Chondrocyte (in vitro differentiated cells): ENCODE measurements at regions not wholly inside any gene's neighbourhood (a gene's known extent, or its start where the extent isn't known, plus 50 kb on each side); places are given as distances from the start of the nearest gene placed in this dataset.
A peak's percentile ranks its signal among the peaks of the same experiment; 100 is the strongest.

Experiments
- DNase-seq: peaks from one replicate; pipeline ENCODE4 v3.0.0; 2021; ENCODE audit warnings: mixed read lengths, low spot score
- H3K27ac Mint-ChIP-seq: one replicate; pipeline ENCODE4 v1.8.0; 2021; ENCODE audit warnings: mild to moderate bottlenecking, moderate library complexity, mixed read lengths; ENCODE audit not compliant: unreplicated experiment
- H3K27me3 Mint-ChIP-seq: 2 replicates; pipeline ENCODE4 v1.8.0; 2021; ENCODE audit warnings: low read depth, mixed read lengths
- H3K36me3 Mint-ChIP-seq: 2 replicates; pipeline ENCODE4 v1.8.0; 2021; ENCODE audit warnings: low read depth, mixed read lengths
- H3K4me1 Mint-ChIP-seq: 2 replicates; pipeline ENCODE4 v1.8.0; 2021; ENCODE audit warnings: low read depth, mild to moderate bottlenecking, mixed read lengths
- H3K4me3 Mint-ChIP-seq: one replicate; pipeline ENCODE4 v1.8.0; 2021; ENCODE audit warnings: mild to moderate bottlenecking, moderate library complexity, mixed read lengths; ENCODE audit not compliant: unreplicated experiment
- H3K9me3 Mint-ChIP-seq: 2 replicates; pipeline ENCODE4 v1.8.0; 2021; ENCODE audit warnings: low read depth, mixed read lengths
- TF ChIP-seq, protein P1 (sequence below): fragments of 200-600 bp; sonication (generic); IDR thresholded peaks from 2 replicates; pipeline ENCODE4 v1.5.0; 2021; ENCODE audit warnings: antibody characterized with exemption, mild to moderate bottlenecking, moderate library complexity

DNA sequence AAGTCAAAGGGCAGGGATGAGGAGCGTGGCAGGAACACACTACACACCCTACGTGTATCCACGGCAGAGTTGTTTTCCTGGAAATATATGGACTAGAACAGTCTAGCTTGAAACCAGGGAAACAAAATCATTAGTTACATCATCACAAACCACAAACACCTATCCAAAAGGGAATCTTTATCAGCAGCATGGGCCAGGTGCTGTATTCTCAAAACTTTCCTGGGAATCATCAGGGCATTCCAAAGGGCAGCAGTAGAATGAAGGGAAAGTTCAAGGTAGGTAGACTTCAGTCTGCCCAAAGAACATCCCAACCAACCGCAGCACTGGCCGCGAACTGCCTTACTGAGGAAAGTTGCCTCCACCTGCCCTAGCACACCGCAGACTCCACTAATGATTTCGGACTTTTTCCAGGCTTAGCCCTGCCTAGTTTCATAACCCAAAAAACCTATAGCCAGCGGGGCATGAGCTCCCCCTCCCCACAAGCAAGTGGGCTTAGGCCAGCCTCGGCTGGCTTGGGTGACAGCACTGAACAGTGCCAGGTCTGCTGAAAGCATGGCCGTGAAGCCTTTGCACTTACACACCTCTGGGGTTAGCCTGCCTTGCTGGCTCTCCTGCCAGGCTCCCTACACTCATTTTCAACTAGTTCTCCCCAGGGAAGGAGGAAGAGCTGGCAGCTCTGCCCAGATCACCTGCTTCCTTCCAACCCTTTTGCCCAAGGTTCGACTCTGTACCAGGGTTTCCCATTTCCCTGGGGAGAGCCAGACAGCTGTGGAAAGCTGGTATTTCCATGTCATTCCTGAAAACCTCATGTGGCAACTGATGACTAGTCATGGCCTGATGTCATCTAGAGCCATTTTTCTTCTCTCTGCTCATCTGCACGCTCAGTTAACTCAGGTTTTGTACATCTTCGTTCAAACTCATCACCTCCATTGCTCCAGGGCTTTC lies 77.3 kb upstream of the UBAC2 start:
- Mint-ChIP-seq H3K9me3 (peaks cover 3% of the 10 kb centered on the region), H3K27me3 (peaks cover 2% of the 10 kb centered on the region), H3K4me3 (no peak overlapping the region), H3K4me1 (peaks cover 38% of the 10 kb centered on the region), H3K36me3 (no peaks in the 10 kb centered on the region), H3K27ac (peak overlapping the region; percentile 91)
- DNase-seq: no peak
- TF ChIP-seq, protein P1, sequence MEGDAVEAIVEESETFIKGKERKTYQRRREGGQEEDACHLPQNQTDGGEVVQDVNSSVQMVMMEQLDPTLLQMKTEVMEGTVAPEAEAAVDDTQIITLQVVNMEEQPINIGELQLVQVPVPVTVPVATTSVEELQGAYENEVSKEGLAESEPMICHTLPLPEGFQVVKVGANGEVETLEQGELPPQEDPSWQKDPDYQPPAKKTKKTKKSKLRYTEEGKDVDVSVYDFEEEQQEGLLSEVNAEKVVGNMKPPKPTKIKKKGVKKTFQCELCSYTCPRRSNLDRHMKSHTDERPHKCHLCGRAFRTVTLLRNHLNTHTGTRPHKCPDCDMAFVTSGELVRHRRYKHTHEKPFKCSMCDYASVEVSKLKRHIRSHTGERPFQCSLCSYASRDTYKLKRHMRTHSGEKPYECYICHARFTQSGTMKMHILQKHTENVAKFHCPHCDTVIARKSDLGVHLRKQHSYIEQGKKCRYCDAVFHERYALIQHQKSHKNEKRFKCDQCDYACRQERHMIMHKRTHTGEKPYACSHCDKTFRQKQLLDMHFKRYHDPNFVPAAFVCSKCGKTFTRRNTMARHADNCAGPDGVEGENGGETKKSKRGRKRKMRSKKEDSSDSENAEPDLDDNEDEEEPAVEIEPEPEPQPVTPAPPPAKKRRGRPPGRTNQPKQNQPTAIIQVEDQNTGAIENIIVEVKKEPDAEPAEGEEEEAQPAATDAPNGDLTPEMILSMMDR: no peak

DNA sequence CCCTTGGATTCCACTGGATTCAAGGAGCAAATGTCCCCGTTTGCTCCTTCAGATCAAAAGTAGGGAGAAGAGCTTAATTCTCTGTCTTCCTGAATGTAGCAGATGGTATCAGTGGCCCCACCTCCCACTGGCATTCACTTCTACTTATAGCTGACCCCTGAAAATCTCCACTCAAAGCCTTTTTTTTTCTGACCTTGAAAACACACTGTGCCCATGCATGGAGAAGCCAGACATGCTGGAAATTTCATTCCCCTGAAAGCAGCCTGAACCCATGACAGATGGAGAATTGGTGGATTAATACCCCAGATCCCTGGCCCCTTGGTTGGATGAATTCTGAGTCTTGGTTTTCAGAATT lies 76.6 kb upstream of the UBAC2 start:
- H3K27me3 Mint-ChIP-seq: peaks cover 2% of the 10 kb centered on the region
- H3K4me3 Mint-ChIP-seq: no peak overlapping the region
- no peak for DNase-seq
- TF ChIP-seq, protein P1: no peak
- H3K27ac Mint-ChIP-seq: peak overlapping the region; percentile 91
- peaks cover 38% of the 10 kb centered on the region for H3K4me1 Mint-ChIP-seq
- H3K9me3 Mint-ChIP-seq: peaks cover 3% of the 10 kb centered on the region
- H3K36me3 Mint-ChIP-seq: no peaks in the 10 kb centered on the region

DNA sequence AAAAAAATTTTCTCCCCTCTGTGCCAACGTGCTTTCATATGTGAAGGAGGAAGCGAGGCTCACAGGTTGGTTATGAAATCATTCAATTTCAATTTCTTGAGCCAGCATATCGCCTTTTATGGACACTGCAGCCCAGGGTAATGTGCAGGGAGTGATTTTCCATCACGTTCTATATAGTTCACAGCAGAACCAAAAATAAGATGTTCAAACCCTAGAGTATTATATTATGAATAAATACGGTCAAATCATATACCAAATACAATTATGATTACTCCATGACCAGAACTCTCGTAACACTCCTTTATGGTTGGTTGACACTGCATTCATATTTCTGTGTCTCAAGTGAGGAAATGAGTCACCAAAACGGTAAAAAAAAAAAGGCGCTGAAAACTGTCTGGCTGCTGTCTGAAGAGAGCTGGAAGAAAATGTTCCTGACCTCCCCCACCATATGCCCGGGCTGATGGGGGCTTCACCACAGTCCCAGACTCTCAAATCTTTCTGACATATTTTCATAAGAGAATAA lies 75.8 kb upstream of the UBAC2 start:
- peaks cover 3% of the 10 kb centered on the region for H3K9me3 Mint-ChIP-seq
- peaks cover 2% of the 10 kb centered on the region for H3K27me3 Mint-ChIP-seq
- peak overlapping the region; percentile 45 for H3K4me3 Mint-ChIP-seq
- H3K4me1 Mint-ChIP-seq: peaks cover 38% of the 10 kb centered on the region
- TF ChIP-seq, protein P1: no peak
- DNase-seq: no peak
- peak overlapping the region; percentile 91 for H3K27ac Mint-ChIP-seq
- H3K36me3 Mint-ChIP-seq: no peaks in the 10 kb centered on the region

DNA sequence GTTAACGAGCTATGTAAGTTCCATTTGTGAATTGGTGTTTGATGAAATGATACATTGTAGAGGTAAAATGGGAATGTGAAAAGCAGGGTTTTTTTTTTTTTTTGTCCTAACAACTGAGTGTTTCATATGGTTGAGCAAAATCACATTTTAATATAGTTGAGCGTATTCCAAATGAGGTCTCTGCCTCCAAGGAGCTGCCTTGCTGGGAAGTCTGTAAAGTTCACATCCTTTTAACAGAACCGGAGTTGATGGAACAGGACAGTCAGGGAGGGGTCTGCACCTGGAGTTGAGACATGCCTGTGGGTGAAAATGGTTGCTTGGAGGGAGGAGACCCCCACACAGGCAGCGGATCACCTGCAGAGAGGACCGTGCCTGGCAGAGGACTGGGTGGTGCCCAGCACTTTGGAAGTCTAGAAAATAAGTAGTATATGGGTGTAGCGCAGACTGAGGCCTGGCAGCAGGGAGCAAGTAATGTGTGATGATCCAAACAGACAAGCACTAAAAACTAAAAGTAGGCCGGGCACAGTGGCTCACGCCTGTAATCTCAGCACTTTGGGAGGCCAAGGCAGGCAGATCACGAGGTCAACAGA lies 75.2 kb upstream of the UBAC2 start:
- H3K9me3 Mint-ChIP-seq: peaks cover 2% of the 10 kb centered on the region
- peak overlapping the region; percentile 91 for H3K27ac Mint-ChIP-seq
- TF ChIP-seq, protein P1: no peak
- peak overlapping the region; percentile 45 for H3K4me3 Mint-ChIP-seq
- H3K36me3 Mint-ChIP-seq: no peaks in the 10 kb centered on the region
- DNase-seq: no peak
- H3K4me1 Mint-ChIP-seq: peaks cover 38% of the 10 kb centered on the region
- peaks cover under 1% of the 10 kb centered on the region for H3K27me3 Mint-ChIP-seq

DNA sequence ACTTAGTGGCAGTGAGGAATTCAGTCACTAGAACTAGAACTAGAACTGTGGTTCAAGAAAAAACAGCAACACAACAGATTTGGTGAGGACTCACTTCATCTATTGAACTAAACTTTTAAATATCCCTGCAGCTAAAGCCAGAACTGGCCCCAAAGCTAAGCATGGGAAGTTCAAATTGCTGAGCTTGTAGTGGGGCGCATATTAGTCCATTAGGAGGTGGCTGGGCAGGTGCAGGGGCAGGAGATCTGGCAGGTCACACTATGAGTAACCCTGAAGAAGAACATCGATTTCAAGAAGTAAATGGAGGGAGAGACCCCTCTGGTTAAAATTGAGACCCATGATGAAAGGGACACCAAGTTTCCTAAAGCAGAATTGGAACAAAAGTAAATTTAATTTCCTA lies 73.8 kb upstream of the UBAC2 start:
- no peak for DNase-seq
- Mint-ChIP-seq H3K27me3 (no peaks in the 10 kb centered on the region), H3K9me3 (no peaks in the 10 kb centered on the region), H3K36me3 (no peaks in the 10 kb centered on the region), H3K27ac (no peak overlapping the region), H3K4me3 (no peak overlapping the region), H3K4me1 (peaks cover 36% of the 10 kb centered on the region)
- TF ChIP-seq, protein P1: no peak
